HG02610 (cell line): ENCODE measurements at regions not wholly inside any gene's neighbourhood (a gene's known extent, or its start where the extent isn't known, plus 50 kb on each side); places are given as distances from the start of the nearest gene placed in this dataset.

Experiments
- ATAC-seq: cut with Tn5 transposase; IDR thresholded peaks from one replicate; pipeline ENCODE4 v1.9.1; 2021; ENCODE audit warnings: mild to moderate bottlenecking, moderate library complexity; ENCODE audit not compliant: unreplicated experiment

DNA sequence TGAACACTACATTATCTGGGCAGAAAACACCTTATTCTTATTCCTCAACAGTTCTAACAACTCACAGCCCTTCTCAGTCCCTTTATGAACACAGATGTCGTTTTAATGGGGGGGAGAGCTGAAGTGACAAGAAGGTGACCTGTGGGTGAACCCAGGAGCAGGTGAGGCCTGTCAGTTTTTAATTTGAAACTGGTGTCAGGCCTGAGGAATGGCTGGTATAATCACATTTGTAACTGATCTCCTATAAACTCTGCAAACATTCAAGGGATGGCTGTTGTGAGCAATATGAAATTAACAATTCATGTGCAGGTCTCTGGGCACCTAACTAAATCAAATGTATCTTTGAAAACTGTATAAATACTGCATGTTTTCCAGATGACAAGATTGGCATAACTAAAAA lies 362.1 kb upstream of the NR5A2 start:
- no peak for ATAC-seq

DNA sequence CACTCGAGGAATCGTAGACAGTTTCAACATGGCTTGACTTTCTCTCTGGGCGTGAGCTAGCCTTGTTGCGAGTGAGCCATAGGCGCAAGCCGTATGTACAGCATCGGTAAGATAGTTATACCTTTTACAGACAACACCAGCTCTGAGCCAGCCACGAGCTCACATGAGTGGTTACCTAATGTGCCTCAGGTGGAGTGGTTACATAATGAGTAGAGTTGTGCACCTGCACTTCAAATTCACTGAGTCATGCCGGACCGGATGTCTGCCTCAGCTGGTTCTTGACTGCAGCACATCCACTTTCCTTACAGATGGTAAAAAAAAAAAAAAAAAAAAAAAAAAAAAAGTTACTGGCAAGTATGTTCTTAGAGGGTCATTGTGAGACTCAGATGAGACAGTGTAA lies 360.4 kb upstream of the NR5A2 start:
- no peak for ATAC-seq

DNA sequence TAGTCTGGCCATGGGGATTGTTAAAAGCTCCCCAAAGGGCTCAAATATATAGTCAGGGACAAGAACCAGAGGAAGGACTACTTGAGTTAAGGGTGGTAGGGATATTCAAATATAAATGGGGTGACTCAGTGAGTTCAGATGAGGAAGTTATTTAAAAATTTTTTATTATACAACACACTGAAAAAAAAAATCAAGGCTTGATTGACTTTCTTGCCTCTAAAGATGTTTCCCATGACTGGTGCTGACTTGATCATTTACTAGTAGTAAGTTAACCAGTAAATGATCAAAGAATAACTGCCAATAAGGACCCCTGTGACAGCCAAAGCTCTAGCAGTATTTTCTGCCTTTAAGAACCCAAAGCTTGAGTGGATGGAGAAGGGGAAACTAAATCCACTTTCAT lies 357.6 kb upstream of the NR5A2 start:
- ATAC-seq: no peak

DNA sequence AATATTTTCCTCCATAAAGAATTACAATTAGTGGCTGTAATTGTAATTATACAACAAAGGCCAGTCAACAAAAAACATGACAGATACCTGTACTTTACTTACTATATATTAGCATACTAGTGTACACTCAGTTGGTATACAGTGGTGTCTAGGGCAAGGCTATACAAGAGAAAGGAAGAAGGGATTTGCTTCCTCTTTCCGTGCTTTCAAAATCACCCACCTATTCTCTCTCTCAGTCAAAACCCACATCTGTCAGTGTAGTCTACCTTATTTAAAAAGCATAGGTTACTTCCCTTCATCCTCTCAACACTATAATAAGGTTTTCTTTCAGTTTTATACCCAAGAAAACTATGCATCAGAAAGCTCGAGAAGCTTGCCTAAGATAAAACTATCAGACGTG lies 355.8 kb upstream of the NR5A2 start:
- no peak for ATAC-seq

DNA sequence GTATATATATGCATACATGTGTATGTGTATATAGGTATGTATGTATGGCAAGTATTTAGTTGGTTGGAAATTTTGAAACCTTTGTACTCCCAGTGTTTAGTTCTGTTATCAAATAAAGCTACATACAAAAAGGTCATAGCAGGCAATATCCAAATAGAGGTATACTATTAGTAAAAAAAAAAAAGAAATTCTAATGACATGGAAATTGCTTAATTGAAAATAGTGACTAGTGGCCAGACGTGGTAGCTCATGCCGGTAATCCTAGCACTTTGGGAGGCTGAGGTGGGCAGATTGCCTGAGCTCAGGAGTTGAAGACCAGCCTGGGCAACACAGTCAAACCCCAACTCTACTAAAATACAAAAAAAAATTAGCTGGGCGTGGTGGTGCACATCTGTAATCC lies 351.6 kb upstream of the NR5A2 start:
- ATAC-seq: no peak

DNA sequence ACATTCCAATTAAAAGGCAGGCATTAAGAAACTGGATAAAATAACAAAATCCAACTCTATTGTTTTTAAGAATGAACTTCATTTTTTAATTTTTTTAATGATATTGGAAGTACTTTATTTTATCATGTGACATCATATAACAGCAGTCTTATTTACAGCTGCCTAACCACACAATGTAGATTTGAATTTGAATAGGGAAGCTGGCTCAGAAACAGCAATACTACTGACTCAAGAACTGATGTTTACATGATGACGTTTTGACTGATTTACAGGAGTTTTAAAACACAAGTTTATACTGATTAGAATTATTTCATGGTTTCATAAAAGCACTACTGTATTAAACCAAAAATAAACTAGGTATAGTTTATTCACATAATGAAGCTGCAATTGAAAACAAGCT lies 348.7 kb upstream of the NR5A2 start:
- ATAC-seq: no peak

DNA sequence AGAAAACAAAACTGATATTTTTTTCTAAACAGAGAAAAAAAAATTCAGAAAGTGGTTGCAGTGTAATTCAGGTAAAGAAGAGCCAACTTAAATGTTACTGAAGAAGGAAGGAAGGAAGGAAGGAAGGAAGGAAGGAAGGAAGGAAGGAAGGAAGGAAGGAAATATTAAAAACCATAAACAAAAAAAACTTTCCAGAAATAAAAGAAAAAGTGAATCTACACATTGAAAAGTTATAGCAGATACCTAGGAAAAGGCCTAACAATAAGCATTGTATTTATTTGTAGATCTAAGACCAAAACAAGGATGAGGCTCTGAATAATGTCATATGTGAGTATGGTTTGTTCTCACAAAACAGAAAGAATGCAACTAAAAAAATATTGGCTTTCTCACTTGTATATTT lies 345.4 kb upstream of the NR5A2 start:
- ATAC-seq: no peak

DNA sequence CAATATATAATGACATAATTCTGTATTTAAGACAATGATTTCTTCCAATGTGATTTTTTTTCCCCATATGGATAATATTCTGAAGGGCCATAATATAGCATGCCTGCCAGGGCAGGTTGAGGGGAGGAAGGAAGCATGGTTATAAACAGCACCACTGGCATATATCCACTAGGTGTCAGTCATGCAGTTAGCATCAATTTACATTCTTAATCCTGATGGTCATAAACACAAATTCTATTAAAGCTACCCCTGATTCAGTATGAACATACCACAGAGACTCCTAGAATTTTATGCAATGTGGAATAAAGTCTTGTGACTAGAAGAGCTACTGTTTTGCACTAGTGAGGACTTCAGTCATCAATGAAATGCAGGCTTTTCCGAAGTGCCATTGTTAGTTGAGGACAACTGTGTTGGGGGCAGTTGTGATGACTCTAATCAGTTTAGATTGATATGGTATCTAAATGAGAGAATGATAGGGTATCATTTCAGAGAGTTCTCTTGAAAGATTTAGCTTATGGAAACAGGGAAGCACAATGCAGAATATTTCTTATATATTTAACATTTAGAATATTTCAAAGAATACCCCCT lies 342.7 kb upstream of the NR5A2 start:
- ATAC-seq: peak; percentile 79

DNA sequence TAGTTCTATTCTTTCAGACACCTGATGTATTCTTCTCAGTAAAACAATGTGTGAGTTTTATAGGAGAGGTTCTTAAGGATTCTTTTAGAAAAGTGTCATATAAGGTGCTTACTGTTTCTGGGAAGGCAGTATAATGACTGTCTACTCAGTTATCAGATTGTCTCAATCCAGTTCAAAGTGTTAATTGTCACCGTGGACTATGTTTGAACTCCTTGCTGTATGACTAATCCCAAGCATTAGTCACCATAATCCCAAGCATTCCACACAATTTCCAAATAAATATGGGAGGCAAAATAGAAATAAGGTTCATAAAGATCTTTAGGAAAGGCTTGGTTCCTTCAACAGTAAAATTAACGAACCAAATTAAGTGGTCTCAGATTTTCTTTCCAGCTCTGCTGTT lies 342.1 kb upstream of the NR5A2 start:
- no peak for ATAC-seq

DNA sequence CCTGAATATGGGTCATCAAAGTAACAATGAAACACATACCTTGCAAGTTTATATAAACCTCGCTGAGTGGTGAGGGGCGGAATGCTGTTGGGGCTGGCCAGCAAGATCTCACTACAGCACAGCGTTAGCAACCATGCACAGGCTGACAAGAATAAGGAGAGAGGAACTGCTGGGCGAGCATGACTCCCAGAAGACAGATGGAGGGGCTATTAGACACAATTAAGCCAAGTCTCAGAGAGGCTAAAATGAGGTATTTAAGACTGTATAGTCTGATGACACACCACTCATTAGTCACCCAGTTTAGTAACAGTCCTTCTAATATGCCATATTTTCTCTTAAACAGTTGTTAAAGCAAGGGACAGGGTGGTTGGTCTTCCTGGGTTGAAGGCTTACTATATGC lies 340.2 kb upstream of the NR5A2 start:
- no peak for ATAC-seq

DNA sequence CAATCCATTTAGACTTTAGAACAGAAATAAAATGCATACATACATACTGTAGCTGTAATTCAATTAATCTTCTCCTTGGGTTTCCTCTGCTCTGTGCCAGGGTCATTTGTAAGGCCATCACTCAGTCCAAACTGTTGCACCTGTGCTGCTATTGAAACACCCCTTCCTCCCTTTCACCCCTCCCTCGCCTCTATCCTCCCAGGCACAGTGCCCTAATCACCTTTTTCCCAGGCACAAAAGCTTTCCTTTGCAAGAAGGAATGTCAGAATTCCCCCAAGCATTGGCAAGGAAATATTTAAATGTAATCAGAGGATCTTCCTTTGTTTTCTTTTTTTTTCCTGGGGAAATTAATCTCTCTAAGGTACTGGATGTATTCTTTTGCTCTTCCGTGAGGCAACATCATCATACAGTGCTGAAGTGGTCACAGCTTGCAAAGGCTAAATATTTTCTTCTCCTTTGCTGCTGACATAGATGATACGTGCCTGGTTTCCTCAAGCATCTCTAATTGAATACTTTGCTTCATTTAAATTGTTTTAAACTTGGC lies 339.3 kb upstream of the NR5A2 start:
- no peak for ATAC-seq

DNA sequence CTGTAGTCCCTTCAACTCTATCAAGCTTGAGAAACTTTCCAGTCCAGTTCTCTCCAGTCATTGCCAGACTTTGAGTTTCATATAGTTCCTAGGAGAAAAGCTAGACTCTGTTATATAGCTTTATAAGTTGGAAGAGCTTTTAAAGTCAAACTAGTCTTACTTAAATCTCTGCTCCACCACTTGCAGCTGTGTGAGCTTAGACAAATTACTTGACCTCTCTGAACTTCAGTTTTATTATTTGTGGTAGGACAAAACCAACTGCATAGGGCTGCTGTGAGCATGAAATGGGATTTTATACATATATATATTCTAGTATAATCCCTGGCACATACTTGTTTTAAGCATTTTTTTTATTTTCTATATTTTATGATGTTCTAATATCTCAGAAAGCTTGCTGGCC lies 338.7 kb upstream of the NR5A2 start:
- ATAC-seq: no peak

DNA sequence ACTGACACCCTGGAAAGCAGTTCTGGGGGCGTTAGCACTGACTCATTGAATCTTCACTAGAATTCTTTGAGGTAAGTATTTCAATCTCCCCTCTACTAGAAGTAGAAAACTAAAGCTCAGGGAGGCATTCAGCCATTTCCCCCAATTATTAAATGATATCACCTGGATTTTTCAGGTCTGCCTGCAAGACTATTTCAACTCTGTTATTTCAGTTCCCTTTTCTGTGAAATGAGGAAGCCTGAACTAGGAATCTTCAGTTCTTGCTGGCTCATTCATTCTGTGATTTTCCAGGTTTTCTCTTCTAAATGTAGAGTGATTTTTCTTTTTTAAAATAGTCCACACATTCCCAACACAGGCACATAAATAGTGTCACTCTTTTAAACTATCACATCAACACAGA lies 337.0 kb upstream of the NR5A2 start:
- ATAC-seq: no peak

DNA sequence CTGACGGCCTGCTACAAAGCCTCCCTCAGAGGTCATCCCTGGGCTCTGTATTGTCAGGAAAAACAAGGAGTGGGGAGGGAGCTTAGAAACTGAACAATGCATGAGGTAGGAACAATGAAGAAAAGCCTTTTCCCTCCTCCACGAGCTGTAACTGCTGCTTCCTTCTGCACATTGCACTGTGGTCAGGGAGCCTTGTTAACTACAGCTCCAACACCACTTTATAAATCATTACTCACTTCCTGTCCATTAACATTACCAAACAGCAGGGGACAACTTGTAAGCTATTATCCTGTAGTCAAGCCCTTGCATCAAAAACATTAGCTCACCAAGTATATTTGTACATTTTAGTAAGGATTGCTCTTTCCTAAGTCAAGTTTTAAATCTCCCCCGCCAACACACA lies 336.0 kb upstream of the NR5A2 start:
- no peak for ATAC-seq

DNA sequence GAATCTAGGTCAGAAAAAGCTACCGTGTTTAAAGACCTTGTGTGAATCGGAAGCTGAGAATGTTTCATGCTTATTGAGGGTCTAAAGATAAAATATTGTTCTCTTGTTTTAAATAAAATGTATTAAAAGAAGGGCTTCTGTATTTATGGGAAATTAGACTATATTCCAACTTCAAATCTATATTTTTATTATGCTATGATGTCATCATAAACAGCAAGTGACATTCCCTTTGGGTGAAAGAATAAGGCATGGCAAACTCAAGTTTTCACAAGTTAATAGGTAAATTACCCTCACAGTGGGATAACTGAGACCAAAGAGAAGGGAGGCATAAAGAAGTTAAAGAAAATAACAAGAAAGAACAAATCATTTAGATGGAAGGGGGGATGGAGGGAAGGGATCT lies 333.8 kb upstream of the NR5A2 start:
- no peak for ATAC-seq

DNA sequence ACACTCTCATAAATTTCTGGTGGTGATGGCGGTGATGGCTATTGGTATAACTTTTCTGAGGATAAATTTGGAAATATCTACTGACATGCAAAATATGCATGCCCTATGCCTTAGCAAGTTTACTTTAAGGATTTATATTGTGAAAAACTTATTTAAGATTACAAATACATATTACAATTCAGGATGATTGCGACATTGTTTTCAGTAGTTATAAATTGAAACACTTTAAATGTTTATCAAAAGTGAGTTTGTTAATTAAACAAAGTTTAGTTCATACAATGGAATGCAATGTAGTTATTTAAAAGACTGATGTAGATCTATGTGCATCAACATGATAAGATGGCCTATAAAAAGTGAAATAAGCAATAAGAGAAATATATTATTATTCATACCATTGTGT lies 331.3 kb upstream of the NR5A2 start:
- ATAC-seq: no peak

DNA sequence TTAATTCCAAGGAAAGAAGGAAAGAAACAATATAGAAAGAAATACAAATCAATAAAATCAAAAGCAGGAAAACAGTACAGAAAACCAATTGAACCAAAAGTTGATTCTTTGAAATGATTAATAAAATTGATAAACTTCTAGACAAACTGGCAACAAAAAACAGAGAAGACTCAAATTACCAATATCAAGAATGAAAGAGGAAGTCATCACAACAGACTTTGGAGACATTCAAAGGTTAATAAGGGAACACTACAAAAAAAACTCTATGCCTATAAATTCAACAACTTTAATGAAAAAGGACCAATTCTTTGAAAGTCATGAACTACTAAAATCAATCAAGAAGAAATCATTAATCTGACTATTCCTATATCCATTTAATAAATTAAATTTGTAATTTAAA lies 329.3 kb upstream of the NR5A2 start:
- ATAC-seq: no peak

DNA sequence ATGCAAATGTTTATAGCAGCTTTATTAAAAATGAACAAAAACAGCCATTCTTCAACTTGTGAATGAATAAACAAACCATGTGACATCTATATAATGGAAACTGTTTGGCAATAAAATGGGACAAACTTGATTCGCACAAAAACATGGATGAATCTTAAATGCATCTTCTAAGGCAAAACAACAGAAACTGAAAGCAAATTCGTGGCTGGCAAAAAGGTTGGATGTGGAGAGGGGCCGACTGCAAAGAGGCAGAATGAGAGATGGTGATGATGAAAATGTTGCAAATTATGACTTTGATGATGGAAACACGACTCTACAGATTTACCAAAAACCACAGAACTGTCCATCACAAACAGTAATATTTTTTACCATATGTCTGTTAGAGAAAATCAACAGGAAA lies 327.0 kb upstream of the NR5A2 start:
- no peak for ATAC-seq

DNA sequence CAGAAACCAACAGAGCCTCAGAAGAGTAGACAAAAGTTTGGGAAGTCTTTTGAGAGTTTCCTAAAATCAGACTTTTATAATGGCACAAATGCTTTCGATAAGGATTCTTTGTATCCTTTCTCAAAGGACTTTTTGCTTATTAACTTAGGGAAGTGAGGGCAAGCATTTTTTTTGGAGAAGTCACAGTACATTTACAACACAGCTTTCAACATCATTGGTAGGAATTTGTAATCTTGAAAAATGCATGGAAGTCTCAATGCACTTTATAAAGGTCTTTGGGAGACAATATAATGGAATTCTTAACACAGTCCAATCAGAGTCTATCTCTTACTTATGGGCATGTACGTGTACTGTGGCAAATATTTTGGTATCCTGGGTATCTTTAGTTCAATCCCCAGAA lies 325.8 kb upstream of the NR5A2 start:
- no peak for ATAC-seq

DNA sequence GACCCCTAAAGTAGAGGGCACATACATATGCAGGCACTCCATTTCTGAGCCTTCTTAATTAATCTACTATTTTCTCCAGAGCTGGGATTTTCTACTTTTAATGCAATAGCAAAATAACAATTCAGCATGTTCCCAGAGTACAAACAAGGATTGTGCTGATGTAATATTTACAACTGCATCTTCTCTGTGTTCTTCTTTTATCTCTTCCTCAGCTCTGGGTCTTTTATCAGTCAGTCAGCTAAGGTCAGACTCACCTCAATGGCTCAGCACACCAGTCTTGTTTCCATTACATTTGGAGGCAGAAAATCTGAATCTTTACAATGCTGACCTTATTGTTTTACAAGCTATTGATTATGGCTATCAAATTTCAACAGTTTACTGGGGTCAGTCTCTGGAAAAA lies 323.3 kb upstream of the NR5A2 start:
- no peak for ATAC-seq

DNA sequence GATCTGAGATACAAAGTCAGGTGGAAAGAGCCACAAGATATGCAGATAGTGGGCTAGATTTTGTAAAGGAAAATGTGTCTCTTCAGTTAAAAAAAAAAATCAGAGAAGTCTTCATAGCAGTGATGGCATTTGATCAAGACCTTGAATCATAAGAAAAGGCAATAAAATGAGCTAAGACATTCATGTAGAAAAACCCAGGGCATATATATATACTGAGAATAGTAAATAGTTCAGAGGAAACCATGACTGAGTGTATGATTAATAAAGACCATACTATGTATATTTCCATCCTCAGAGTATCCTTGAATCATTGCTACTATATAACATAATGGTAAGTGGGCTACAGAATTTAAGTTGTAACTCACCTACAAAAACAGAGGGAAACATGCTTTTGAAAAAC lies 321.7 kb upstream of the NR5A2 start:
- no peak for ATAC-seq

DNA sequence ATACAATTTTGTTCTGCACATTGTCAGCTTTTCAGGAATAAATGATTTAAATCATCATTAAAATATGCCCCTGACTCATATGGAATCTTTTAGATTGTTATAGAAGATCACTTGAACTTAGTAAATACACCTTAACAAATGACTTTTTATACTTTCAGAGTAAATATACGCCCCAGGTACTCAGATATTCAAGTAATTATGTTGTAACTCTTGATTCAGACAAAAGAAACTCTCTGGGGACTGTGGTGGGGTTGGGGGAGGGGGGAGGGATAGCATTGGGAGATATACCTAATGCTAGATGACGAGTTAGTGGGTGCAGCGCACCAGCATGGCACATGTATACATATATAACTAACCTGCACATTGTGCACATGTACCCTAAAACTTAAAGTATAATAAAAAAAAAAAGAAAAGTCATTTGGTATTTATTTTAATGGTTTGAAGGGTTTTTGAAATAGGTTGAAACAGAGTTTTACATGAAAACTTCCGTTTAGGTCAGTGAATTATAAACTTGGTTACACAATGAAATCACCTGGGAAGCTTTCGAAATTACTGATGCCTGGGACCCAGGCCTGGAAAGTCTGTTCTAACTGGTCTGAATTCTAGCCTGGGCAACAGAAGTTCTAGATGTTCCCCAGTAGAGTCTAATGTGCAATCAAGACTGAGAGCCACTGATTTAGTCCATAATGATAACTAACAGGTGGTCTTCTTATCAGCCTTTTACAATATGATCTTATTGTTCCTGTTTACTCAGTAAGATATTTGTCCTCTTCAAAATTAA lies 320.5 kb upstream of the NR5A2 start:
- ATAC-seq: no peak

DNA sequence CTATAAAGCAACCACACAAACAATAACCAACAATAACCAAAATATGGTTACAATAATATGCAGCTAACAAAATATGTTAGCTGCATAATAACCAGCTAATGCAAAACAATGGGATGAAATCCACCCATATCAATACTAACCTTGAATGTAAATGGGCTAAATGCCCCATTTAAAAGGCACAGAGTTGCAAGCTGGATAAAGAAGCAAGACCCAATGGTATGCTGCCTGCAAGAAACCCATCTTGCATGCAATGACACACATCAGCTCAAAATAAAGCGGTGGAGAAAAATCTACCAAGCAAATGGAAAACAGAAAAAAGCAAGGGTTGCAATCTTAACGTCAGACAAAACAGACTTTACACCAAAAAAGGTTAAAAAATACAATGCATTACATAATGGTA lies 316.5 kb upstream of the NR5A2 start:
- ATAC-seq: no peak
